NCI-H128 (cell line): ENCODE measurements at regions not wholly inside any gene's neighbourhood (a gene's known extent, or its start where the extent isn't known, plus 50 kb on each side); places are given as distances from the start of the nearest gene placed in this dataset.

Experiments
- DNase-seq: peaks from one replicate; lab custom pipeline; 2025; ENCODE audit not compliant: unreplicated experiment; lab: John Stamatoyannopoulos, UW

DNA sequence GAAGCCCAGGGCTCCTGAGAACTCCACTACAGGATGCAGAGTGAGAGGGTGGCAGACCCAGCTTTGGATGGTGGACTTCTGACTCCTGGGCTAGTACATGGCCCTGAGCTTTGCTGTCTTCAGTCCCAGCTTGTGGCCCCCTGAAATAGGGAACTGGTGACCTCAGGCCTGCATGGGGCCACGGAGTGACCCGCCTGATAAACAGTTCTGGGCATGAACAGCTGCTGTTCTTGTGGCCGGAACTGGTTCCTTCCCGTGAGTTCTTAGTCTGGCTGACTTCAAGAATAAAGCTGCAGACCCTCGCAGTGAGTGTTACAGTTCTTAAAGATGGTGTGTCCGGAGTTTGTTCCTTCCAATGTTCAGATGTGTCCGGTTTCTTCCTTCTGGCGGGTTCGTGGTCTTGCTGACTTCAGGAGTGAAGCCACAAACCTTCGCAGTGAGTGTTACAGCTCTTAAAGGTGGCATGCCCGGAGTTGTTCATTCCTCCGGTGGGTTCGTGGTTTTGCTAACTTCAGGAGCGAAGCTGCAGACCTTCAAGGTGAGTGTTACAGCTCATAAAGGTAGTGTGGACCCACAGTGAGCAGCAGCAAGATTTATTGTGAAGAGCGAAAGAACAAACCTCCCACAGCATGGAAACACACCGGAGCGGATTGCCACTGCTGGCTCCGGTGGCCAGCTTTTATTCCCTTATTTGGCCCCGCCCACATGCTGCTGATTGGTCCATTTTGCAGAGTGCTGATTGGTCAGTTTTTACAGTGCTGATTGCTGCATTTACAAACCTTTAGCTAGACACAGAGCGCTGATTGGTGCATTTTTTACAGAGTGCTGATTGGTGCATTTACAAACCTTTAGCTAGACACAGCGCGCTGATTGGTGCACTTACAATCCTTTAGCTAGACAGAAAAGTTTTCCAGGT is 268.0 kb downstream of the ZEB1 start:
- no peak for DNase-seq

DNA sequence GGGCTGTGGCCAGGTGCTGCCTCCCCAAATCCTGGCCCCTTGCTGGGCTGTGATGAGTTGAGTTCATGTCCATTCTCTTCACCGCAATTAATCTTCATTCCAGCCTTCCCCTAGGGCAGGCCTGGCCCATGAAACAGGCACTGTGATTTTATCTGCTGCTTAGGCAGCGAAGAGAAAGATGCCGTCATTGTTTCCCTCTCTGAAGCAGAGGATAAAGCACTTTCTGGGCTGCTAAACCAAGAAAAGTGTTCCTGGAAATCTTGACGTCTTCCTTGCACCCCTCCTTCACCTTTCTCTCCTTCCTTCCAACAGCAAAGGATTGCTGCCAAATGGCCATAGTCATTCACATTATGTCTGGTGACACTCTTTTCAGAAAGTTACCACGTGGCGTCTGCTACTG is 265.9 kb downstream of the ZEB1 start:
- DNase-seq: no peak

DNA sequence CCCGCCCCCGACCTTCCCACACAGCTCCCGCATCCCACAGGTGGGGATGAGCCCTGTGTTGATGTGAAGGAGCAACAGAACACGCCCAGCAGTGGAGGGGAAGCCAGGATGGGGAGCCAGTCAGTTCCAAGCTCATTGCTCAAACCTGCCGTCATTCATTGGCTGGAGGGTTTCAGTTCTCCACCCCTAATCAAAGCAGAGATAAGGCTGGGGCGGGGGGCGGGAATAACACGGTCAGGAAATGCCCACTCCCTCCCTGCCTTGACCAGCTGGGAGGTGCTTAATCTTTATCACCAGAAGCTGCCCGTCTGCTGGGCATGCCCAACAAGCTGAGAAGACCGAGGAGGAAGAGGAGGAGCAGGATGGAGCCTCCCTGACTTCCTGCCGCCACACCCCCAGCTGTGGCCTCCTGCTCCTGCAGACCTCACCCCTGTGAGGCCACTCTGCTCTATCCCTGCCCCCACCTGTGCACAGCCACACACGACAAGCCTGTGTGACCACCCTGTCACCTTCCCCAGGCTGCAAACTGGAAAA is 265.1 kb downstream of the ZEB1 start:
- no peak for DNase-seq

DNA sequence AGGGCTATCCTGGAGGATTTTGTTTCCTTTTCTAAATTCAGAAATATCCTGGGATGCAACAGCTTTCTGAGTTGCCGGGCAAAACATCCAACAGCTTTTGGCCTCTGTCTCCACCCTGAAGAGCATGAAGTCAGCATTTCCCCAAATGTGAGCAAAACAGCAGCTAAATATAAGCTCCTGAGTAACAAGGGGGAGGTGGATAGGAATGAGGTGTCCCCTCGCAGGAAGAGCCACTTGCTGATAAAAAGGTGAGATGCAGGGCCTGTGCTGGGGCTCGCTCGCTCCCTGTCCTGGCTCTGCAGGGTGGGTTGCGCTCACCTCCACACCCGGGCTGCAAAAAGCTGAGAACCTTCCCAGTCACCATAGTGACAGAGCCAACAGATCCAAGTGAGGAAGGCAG is 264.3 kb downstream of the ZEB1 start:
- DNase-seq: no peak

DNA sequence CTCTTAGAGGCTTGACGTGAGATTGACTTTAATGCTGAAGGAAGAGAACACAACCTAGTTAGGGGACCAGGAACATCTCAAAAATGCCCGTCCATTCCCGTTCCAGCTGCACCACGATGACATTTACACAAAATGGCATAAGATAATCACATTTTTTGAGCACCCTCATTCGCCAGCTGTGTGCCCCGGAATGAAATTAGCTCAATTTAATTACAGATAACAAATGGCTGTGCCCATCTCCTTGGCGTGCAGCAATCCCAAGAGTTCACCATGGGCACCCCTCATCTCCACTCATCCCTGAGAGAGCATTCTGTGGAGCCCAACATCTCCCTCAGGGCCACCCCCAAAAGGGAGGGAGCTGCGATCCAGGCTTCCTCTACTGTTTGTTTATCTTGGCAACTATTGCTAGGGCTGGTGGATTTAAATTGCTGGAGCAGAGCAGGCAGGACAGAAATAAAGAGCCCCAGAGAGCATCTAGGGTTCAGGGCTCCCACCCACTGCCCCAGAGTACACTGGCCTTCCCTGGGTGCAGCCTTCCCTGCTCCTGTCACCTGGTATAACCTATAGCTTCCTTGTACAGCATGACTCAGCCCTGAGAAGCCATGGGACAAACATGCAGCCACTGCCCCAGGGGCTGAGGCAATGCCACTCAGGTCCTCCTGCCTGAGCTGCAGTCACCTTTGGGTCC is 263.5 kb downstream of the ZEB1 start:
- DNase-seq: no peak

DNA sequence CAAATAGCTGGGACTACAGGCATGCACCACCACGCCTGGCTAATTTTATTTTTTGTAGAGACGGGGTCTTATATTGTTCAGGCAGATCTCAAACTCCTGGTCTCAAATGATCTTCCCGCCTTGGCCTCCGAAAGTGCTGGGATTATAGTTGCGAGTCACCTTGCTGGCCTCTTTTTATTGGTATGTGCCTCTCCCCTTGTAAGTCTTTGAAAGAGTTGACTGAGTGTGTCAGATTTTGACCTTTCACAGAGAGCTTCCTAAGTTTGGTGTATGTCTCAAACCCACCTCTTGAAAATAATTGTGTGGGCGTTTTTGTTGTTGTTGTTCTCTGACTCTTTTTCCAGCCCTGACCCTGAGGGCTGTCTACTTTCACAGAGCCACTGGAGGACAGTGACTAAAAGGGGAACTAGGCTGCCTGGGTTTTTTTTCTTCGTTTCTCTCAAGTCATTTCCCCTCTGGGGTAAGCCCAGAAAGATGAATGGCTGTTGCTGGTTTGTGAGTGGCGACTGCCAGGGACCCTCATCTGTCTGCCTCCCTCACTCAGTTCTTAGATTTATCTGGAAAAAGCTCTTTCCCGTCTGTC is 262.8 kb downstream of the ZEB1 start:
- DNase-seq: no peak

DNA sequence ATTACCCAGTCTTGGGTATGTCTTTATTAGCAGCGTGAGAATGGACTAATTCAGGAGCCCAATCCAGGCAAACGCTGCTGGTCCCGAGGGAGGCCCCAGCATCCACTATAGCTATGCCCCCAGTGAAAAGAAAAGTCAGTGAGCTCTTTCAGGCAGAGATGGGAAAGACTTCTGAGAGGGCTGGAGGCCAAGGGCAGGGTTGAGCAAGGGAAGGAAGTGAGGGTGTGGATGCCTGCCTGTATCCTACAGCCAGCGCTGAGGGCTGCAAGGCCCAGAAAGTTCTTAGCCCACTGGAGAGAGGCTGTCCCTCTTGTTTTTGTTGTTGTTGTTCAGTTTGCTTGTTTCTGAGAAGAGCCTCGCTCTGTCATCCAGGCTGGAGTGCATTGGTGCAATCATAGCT is 261.6 kb downstream of the ZEB1 start:
- no peak for DNase-seq
